GM12874 (cell line): ENCODE measurements at regions not wholly inside any gene's neighbourhood (a gene's known extent, or its start where the extent isn't known, plus 50 kb on each side); places are given as distances from the start of the nearest gene placed in this dataset.

ENCODE experiments used
- TF ChIP-seq, protein P1 (sequence below): IDR thresholded peaks from 2 replicates; pipeline ENCODE4 v1.5.1; 2011; ENCODE audit warnings: low read depth, mild to moderate bottlenecking, control low read depth, low read length, moderate library complexity; ENCODE audit not compliant: insufficient read depth

DNA sequence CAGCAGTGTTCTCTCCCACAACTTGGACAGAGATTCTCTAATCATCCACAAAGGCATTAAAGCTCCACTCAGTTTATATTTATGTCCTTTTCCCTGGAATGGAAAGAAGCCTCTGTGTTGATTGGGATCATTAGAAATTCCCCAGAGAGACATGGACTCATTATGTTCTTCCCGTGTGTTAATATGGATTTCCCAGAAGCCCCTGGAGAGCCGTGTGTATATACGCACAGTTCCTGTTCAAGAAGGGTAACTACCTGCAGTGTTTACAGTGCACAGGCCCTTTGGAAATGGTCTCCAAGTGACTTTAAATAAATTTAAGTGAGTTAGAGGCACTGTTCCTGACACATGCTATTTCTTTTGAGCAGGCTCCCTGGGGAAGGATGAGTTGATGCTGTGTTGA, 428.0 kb upstream of the TMTC1 start:
- TF ChIP-seq, protein P1, sequence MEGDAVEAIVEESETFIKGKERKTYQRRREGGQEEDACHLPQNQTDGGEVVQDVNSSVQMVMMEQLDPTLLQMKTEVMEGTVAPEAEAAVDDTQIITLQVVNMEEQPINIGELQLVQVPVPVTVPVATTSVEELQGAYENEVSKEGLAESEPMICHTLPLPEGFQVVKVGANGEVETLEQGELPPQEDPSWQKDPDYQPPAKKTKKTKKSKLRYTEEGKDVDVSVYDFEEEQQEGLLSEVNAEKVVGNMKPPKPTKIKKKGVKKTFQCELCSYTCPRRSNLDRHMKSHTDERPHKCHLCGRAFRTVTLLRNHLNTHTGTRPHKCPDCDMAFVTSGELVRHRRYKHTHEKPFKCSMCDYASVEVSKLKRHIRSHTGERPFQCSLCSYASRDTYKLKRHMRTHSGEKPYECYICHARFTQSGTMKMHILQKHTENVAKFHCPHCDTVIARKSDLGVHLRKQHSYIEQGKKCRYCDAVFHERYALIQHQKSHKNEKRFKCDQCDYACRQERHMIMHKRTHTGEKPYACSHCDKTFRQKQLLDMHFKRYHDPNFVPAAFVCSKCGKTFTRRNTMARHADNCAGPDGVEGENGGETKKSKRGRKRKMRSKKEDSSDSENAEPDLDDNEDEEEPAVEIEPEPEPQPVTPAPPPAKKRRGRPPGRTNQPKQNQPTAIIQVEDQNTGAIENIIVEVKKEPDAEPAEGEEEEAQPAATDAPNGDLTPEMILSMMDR, result no peak

DNA sequence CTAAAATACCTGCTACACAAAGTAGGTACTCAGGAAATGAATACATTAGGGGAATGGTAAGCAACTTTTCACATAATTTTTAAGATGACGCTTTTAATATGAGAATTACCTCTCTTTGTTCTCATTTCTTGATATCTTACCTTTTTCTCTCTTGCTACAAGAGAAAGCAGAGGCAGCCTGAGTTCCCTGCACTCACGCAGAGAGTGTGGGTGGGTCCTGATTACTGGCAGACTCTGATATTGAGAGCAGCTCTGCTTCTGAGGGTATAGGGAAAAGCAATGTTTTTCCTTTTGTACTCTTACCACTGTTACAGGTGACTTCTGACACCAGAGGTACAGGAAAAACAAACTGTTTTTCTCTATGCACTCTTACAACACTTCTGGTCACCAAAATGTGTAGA, 420.2 kb upstream of the TMTC1 start:
- TF ChIP-seq, protein P1, result no peak

DNA sequence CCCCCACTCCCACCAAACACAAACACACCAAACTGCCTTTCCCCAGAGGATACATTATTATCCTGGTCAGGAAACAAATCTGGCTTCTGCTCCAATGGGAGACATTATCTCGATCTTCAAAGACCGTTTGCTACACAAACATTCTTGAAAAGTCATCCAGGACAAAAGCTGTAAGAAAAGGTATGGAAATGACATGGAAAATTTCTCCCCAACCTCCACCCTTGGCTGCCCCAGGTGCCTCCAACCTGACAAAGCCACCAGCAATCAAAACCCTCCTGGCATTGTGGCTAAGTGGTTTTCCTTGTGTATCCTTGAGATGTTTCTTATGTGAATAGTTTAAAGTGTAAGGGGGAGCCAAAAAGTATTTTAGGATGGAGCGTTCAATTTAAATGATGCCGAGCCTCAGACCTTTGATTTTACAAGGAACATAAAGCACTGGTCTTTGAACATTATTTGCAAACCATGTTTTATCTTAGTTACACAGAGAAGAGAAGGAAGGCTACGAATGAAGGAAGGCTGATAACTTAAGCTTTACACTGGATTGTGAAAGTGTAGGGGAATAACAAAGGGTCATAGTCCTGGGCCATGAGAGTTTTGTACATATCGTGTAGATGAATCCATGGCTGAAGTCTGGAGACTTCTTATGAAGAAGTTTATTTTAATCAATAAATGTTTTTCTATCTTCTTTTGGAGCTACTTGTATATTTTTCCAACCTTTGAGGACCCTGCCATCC, 418.9 kb upstream of the TMTC1 start:
- TF ChIP-seq, protein P1, result no peak

GRCh38 chr12:30201301-30202160, 417.8 kb upstream of the TMTC1 start:
- TF ChIP-seq, protein P1, result no peak

GRCh38 chr12:30200864-30201263, 417.1 kb upstream of the TMTC1 start:
- TF ChIP-seq, protein P1, result no peak

DNA sequence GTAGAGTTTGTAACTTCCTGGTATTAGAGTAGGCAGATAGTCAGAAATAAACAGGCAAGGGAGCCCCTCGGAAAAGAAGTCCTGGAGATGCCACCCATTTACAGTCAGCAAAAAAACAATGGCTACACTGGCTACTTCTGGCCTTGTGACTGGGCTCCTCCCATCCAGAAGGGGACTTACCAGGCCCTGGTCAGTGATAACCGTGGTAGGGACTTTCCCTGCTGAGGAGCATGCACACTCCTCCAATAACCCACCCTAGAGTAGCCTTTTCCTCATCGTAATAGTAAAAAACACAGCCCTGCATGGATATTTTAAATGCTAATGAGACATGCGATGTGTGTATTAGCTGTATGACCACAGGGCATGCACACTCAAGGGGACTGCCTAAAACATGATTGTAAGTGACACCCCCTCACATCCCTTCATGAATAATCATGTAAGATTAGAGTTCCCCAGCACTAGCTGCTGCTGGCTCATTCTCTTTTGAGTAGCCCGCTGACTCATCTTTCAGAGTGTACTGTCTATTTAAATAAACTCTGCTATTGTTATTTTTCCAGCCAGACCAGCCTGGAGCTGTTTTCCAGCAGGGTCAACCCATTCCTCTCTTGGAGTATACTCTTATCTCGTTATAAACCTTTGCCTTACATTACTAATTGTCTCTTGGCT, 413.8 kb upstream of the TMTC1 start:
- TF ChIP-seq, protein P1, result no peak
